ENCODE measurements at regions not wholly inside any gene's neighbourhood (a gene's known extent, or its start where the extent isn't known, plus 50 kb on each side); places are given as distances from the start of the nearest gene placed in this dataset.

GRCh38 chr7:131130324-131130723, 197.4 kb upstream of the MKLN1 start:
- no peaks in the 10 kb centered on the region for H3K4me1 ChIP-seq (ENCODE audit: control insufficient read depth, insufficient read depth, low read length)
- H3K27ac ChIP-seq (ENCODE audit: extremely low read depth, low read depth, low read length): no peak overlapping the region
- POLR2A ChIA-PET: no interaction called here
- CTCF ChIA-PET: interaction anchor here (0.6 to 1.2 kb wide), 3 partner anchors 10 to 154 kb away, joined by 3 to 4 read pairs (median 3); no protein-coding TSS in a partner anchor
- no peak for TF ChIP-seq PATZ1 (tag by site-specific recombination; IDR thresholded peaks at IDR 0.05)
- no peak for TF ChIP-seq KLF16 (tag by site-specific recombination; IDR thresholded peaks at IDR 0.05)
- no peak for TF ChIP-seq ZNF514 (tag by site-specific recombination; IDR thresholded peaks at IDR 0.05)
- TF ChIP-seq ZNF433 (tag by site-specific recombination; IDR thresholded peaks at IDR 0.05; ENCODE audit: low read depth): no peak
- no peak for TF ChIP-seq ZNF302 (tag by site-specific recombination; IDR thresholded peaks at IDR 0.05; ENCODE audit: low read depth)
- no peak for TF ChIP-seq ZNF639 (tag by site-specific recombination; IDR thresholded peaks at IDR 0.05)
- no peak for TF ChIP-seq ZNF521 (tag by site-specific recombination; IDR thresholded peaks at IDR 0.05)
- TF ChIP-seq ZNF214 (tag by site-specific recombination; IDR thresholded peaks at IDR 0.05; ENCODE audit: borderline replicate concordance): no peak
- no peak for TF ChIP-seq ZSCAN30 (tag by site-specific recombination; IDR thresholded peaks at IDR 0.05)
- no peak for TF ChIP-seq HOXC10 (CRISPR knock-in tag; IDR thresholded peaks at IDR 0.05)
- no peaks in the 10 kb centered on the region for H3K9me3 ChIP-seq (ENCODE audit: control insufficient read depth, insufficient read depth, low read depth, low read length)
- H3K4me3 ChIP-seq (ENCODE audit: low read depth, low read length): no peak overlapping the region
- H3K36me3 ChIP-seq (ENCODE audit: control insufficient read depth in 2 of 2, insufficient read depth in 1 of 2, low read length in 2 of 2): no peaks in the 10 kb centered on the region

GRCh38 chr7:131131012-131131745, 196.5 kb upstream of the MKLN1 start:
- Histone ChIP-seq H3K9me3 (ENCODE audit: control insufficient read depth, insufficient read depth, low read depth, low read length) (no peaks in the 10 kb centered on the region), H3K4me1 (ENCODE audit: control insufficient read depth, insufficient read depth, low read length) (no peaks in the 10 kb centered on the region), H3K27ac (ENCODE audit: extremely low read depth, low read depth, low read length) (no peak overlapping the region), H3K36me3 (ENCODE audit: control insufficient read depth in 2 of 2, insufficient read depth in 1 of 2, low read length in 2 of 2) (no peaks in the 10 kb centered on the region), H3K4me3 (ENCODE audit: low read depth, low read length) (no peak overlapping the region)
- ChIA-PET CTCF (interaction anchor here (0.6 to 1.2 kb wide), 3 partner anchors 9 to 56 kb away, joined by 3 to 4 read pairs (median 4); no protein-coding TSS in a partner anchor), POLR2A (no interaction called here)
- TF ChIP-seq ZBTB11 (tag by site-specific recombination; conservative IDR thresholded peaks at IDR 0.05; ENCODE audit: low read depth): no peak
- peak; percentile 51; the same call in 1 of the 2 replicates for TF ChIP-seq MZF1 (tag by site-specific recombination; IDR thresholded peaks at IDR 0.05; ENCODE audit: borderline replicate concordance)
- TF ChIP-seq ZNF621 (tag by site-specific recombination; IDR thresholded peaks at IDR 0.05): no peak
- no peak for TF ChIP-seq ZNF19 (tag by site-specific recombination; IDR thresholded peaks at IDR 0.05; ENCODE audit: low read depth)
- TF ChIP-seq ZNF416 (tag by site-specific recombination; IDR thresholded peaks at IDR 0.05): no peak
- TF ChIP-seq ZNF510 (tag by site-specific recombination; IDR thresholded peaks at IDR 0.05; ENCODE audit: insufficient replicate concordance): peak; percentile 11
- no peak for TF ChIP-seq ZNF513 (tag by site-specific recombination; IDR thresholded peaks at IDR 0.05)
- TF ChIP-seq FEZF1 (tag by site-specific recombination; IDR thresholded peaks at IDR 0.05): no peak
- TF ChIP-seq ZNF121 (tag by site-specific recombination; IDR thresholded peaks at IDR 0.05): no peak
- no peak for TF ChIP-seq ZNF311 (tag by site-specific recombination; IDR thresholded peaks at IDR 0.05; ENCODE audit: borderline replicate concordance)
- no peak for TF ChIP-seq ZNF155 (tag by site-specific recombination; IDR thresholded peaks at IDR 0.05)
- no peak for TF ChIP-seq YY1 (tag by site-specific recombination; IDR thresholded peaks at IDR 0.05)
- TF ChIP-seq ZNF394 (tag by site-specific recombination; IDR thresholded peaks at IDR 0.05; ENCODE audit: borderline replicate concordance): peak; percentile 72; the same call in 1 of the 2 replicates

All from HEK293 (cell line).